ENCODE measurements at regions not wholly inside any gene's neighbourhood (a gene's known extent, or its start where the extent isn't known, plus 50 kb on each side); places are given as distances from the start of the nearest gene placed in this dataset.

- DNase-seq (ENCODE audit: insufficient read length, low spot score, missing footprints), result no peak
- TF ChIP-seq, protein P1, sequence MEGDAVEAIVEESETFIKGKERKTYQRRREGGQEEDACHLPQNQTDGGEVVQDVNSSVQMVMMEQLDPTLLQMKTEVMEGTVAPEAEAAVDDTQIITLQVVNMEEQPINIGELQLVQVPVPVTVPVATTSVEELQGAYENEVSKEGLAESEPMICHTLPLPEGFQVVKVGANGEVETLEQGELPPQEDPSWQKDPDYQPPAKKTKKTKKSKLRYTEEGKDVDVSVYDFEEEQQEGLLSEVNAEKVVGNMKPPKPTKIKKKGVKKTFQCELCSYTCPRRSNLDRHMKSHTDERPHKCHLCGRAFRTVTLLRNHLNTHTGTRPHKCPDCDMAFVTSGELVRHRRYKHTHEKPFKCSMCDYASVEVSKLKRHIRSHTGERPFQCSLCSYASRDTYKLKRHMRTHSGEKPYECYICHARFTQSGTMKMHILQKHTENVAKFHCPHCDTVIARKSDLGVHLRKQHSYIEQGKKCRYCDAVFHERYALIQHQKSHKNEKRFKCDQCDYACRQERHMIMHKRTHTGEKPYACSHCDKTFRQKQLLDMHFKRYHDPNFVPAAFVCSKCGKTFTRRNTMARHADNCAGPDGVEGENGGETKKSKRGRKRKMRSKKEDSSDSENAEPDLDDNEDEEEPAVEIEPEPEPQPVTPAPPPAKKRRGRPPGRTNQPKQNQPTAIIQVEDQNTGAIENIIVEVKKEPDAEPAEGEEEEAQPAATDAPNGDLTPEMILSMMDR (IDR thresholded peaks at IDR 0.05; ENCODE audit: extremely low read depth, low read depth, low read length), result no peak
- H2AFZ ChIP-seq (ENCODE audit: low read length), result no peak overlapping the region
- H3K27ac ChIP-seq (ENCODE audit: low read depth, low read length), result no peak overlapping the region
- H3K79me2 ChIP-seq (ENCODE audit: insufficient read depth, low read length), result no peaks in the 10 kb centered on the region
- no peak overlapping the region for H3K4me3 ChIP-seq (ENCODE audit: insufficient read depth, low read length)
- H3K4me1 ChIP-seq (ENCODE audit: insufficient read depth, low read length), result peaks cover 42% of the 10 kb centered on the region
- no peaks in the 10 kb centered on the region for H3K27me3 ChIP-seq (ENCODE audit: insufficient read depth, low read length)
- H3K36me3 ChIP-seq (ENCODE audit: insufficient read depth, low read length), result no peaks in the 10 kb centered on the region
- no peak overlapping the region for H3K4me2 ChIP-seq (ENCODE audit: insufficient read depth, low read length)
- H4K20me1 ChIP-seq (ENCODE audit: insufficient read depth, low read length), result no peaks in the 10 kb centered on the region
- H3K9me3 ChIP-seq (ENCODE audit: low read depth, low read length), result no peaks in the 10 kb centered on the region
These were observed 119.5 kb upstream of the TNRC6C start for GRCh38 chr17:77838748-77839697.

DNA sequence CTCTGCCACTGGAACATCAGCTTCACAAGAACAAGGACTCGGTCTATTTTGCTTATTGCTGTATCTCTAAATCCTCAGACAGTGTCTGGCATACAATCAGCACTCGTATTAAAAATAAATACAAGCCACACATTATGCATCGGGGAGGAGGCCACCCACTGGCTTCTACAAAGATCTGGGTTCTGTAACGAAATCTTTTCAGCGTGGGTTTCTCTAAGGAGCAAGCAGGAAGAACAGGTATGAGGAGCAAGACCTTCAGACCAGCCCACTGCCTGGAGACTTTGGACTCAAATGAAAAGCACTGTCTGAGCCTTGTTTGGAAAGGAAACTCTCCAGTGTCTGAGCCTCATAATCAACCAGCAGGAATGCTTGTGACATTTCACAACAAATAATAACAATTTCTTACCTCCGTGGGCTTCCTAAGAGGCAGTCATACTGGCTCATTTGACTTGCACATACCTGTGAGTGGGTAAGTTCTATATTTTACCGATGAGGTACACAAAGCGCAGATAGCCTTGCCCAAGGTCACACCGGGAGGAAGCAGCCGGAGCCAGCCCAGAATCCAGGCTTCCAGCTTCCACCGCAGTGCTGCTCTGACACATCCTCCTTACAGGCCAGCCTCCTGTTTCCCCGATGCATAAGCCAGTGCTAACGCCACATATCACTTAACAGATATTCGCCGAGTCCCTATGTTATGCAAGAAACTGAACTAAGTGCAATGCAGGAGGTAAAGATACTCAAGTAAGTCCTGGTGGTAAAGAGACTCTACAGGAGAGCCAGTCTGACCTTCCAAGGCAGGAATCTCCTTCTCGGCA lies 118.6 kb upstream of the TNRC6C start:
- TF ChIP-seq, protein P1 (IDR thresholded peaks at IDR 0.05; ENCODE audit: extremely low read depth, low read depth, low read length), result no peak
- Histone ChIP-seq H3K4me3 (ENCODE audit: insufficient read depth, low read length) (no peak overlapping the region), H3K4me2 (ENCODE audit: insufficient read depth, low read length) (no peak overlapping the region), H3K79me2 (ENCODE audit: insufficient read depth, low read length) (no peaks in the 10 kb centered on the region), H3K27ac (ENCODE audit: low read depth, low read length) (peak overlapping the region; percentile 36), H3K9me3 (ENCODE audit: low read depth, low read length) (no peaks in the 10 kb centered on the region), H3K4me1 (ENCODE audit: insufficient read depth, low read length) (peaks cover 33% of the 10 kb centered on the region), H4K20me1 (ENCODE audit: insufficient read depth, low read length) (no peaks in the 10 kb centered on the region), H3K27me3 (ENCODE audit: insufficient read depth, low read length) (no peaks in the 10 kb centered on the region), H3K36me3 (ENCODE audit: insufficient read depth, low read length) (no peaks in the 10 kb centered on the region), H2AFZ (ENCODE audit: low read length) (no peak overlapping the region)
- DNase-seq (ENCODE audit: insufficient read length, low spot score, missing footprints), result peak; percentile 90

GRCh38 chr17:77840513-77841165 lies 117.9 kb upstream of the TNRC6C start:
- TF ChIP-seq, protein P1 (IDR thresholded peaks at IDR 0.05; ENCODE audit: extremely low read depth, low read depth, low read length), result no peak
- H3K4me2 ChIP-seq (ENCODE audit: insufficient read depth, low read length), result no peak overlapping the region
- peak; percentile 54 for DNase-seq (ENCODE audit: insufficient read length, low spot score, missing footprints)
- no peaks in the 10 kb centered on the region for H3K27me3 ChIP-seq (ENCODE audit: insufficient read depth, low read length)
- H3K27ac ChIP-seq (ENCODE audit: low read depth, low read length), result peak overlapping the region; percentile 36
- peaks cover 27% of the 10 kb centered on the region for H3K4me1 ChIP-seq (ENCODE audit: insufficient read depth, low read length)
- no peaks in the 10 kb centered on the region for H4K20me1 ChIP-seq (ENCODE audit: insufficient read depth, low read length)
- no peaks in the 10 kb centered on the region for H3K9me3 ChIP-seq (ENCODE audit: low read depth, low read length)
- H3K4me3 ChIP-seq (ENCODE audit: insufficient read depth, low read length), result no peak overlapping the region
- H2AFZ ChIP-seq (ENCODE audit: low read length), result no peak overlapping the region
- H3K36me3 ChIP-seq (ENCODE audit: insufficient read depth, low read length), result no peaks in the 10 kb centered on the region
- H3K79me2 ChIP-seq (ENCODE audit: insufficient read depth, low read length), result no peaks in the 10 kb centered on the region
